ENCODE measurements at regions not wholly inside any gene's neighbourhood (a gene's known extent, or its start where the extent isn't known, plus 50 kb on each side); places are given as distances from the start of the nearest gene placed in this dataset.

DNA sequence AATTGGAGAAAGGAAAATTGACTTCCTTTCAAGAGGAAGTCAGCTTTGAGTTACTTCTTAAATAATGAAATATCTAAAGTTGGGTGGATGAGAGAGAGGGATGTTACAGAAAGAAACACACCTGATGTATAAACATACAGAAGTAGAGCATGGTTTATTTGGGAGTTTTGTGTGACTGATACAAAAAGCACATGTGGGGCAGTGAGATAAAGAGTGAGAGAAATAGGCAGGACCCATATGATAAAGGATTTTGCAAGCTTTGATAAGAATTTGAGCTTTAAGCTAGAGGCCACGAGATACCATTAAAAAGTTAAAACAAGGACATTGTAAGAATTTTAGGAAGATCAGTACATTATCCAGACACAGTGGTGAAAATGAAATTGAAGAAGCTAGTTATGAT is 263.3 kb upstream of the GPRIN3 start:
- TF ChIP-seq ARNT (IDR thresholded peaks at IDR 0.05), result no peak
- TF ChIP-seq FOXA1 (IDR thresholded peaks at IDR 0.05), result no peak
- TF ChIP-seq SP1 (IDR thresholded peaks at IDR 0.05), result no peak
- TF ChIP-seq BHLHE40 (IDR thresholded peaks at IDR 0.05; ENCODE audit: borderline replicate concordance), result no peak
- TF ChIP-seq CTBP1 (IDR thresholded peaks at IDR 0.05; ENCODE audit: borderline replicate concordance), result no peak
- no peak for TF ChIP-seq TARDBP (IDR thresholded peaks at IDR 0.05)
- no peak for TF ChIP-seq PKNOX1 (IDR thresholded peaks at IDR 0.05)
- no peak for TF ChIP-seq SUZ12 (IDR thresholded peaks at IDR 0.05)
- TF ChIP-seq ELF4 (IDR thresholded peaks at IDR 0.05), result no peak
- TF ChIP-seq FOXM1 (IDR thresholded peaks at IDR 0.05; ENCODE audit: borderline replicate concordance), result no peak
- no peak for TF ChIP-seq HDGF (IDR thresholded peaks at IDR 0.05; ENCODE audit: borderline replicate concordance)
- TF ChIP-seq FOXK2 (IDR thresholded peaks at IDR 0.05), result no peak
- no peak for TF ChIP-seq L3MBTL2 (conservative IDR thresholded peaks at IDR 0.05)
